ENCODE measurements at regions not wholly inside any gene's neighbourhood (a gene's known extent, or its start where the extent isn't known, plus 50 kb on each side); places are given as distances from the start of the nearest gene placed in this dataset.

DNA sequence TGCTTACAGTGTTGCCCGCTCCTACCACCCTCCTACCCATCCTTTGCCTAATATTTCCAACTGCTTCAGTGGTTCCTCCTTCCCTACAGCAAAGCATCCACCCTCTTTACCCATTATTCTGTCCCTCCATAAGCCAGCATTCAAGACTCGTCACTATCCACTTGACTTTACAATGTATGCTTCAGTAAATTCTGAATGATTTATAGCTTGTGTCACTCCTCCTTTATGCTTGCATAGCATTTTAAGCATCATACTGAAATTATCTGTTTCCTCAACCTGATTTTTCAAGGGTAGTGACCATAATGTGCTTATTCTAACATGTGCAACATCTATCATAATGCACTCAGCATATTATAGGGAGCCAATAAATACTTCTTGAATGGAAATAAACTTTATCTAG is 365.5 kb downstream of the RAB28 start:
- DNase-seq, result no peak

DNA sequence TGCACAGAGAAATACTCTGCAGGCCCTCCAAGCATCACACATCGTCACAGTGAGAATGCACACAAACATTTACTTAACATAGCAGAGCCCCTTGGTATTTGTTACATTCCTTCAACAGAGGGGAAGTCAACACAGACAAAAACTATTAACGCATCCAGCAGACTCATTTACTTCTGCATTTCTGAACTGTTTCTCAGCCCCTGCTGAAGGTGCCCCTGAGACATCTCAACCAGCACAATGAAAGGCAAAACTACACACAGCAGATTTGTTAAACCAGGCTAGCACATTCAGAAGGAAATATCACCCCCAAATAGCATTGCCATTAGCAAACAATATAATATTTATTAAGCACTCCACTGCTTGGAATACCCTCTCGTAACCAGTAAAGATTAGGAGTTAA is 367.0 kb downstream of the RAB28 start:
- no peak for DNase-seq

GRCh38 chr4:13112030-13112429 is 372.1 kb downstream of the RAB28 start:
- DNase-seq, result no peak

- no peak for DNase-seq
These were observed 374.6 kb downstream of the RAB28 start for GRCh38 chr4:13109536-13109935.

- DNase-seq, result no peak
These were observed 376.0 kb downstream of the RAB28 start for GRCh38 chr4:13108096-13108495.

DNA sequence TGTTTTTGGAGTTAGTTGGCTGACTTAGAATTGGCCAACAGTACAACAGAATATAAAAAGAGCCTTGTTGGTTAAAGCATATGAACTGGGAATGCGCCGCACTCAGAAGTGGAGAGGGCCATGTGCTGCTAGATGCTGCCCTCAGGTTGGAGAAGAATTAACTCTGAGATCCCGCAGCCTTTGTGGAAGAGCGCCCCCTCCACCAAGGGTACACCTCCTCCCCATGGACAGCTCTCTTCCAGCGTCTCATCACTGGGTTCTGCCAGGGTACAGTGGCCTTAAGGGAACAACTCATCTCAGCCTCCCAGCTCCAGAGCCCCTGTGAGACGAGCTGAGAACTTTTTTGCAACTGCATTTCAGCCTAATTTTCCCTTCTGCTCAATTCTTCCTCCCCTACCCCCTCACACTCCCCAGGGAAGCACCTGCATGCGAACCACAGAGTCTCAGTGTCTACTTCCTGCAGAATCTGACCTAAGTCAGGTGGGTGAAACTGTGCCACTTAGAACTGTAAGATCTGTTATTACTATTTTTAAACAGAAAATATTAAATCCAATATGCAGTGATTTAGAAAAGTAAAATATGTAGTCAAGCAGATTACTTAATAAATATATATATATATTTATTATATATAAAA is 380.6 kb downstream of the RAB28 start:
- DNase-seq, result no peak

- no peak for DNase-seq
These were observed 381.9 kb downstream of the RAB28 start for GRCh38 chr4:13102092-13102742.

DNA sequence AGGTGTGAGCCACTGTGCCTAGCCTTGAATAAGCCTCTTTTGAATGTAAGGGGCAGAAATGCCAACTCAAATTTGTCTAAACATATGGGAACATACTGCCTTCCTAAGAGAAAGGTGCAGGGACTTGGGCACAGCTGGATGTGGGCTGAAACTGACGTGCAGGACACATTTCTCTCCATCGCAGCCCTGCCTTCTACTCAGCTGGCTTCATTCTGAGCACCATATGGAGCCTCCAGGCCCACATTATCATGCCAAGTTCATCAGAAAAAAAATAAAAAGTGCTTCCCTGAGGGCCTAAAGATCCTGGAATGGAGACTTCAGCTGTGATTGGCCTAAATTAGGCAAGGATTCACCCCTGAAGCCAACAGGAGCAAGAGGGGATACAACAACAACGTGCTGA is 386.2 kb downstream of the RAB28 start:
- DNase-seq, result no peak

- no peak for DNase-seq
These were observed 388.4 kb downstream of the RAB28 start for GRCh38 chr4:13095722-13096121.

- no peak for DNase-seq
These were observed 391.0 kb downstream of the RAB28 start for GRCh38 chr4:13093170-13093569.

GRCh38 chr4:13092702-13093101 is 391.4 kb downstream of the RAB28 start:
- DNase-seq, result no peak

DNA sequence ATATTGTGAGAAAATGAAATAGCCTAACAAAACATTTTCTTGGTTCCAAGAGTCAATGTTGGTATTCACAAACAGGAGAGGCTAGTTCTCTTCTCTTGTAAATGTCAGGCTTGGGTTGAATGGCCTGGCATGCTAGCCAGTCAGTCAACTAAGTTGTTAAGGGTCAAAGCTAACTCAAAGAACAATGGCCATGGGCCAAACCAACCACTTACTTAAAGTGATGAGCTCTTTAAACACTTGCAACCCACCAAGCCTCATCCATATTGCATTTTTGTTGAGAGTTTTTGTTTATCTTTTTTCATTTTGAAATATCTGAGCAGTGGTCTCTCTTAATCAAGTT is 394.5 kb downstream of the RAB28 start:
- no peak for DNase-seq

DNA sequence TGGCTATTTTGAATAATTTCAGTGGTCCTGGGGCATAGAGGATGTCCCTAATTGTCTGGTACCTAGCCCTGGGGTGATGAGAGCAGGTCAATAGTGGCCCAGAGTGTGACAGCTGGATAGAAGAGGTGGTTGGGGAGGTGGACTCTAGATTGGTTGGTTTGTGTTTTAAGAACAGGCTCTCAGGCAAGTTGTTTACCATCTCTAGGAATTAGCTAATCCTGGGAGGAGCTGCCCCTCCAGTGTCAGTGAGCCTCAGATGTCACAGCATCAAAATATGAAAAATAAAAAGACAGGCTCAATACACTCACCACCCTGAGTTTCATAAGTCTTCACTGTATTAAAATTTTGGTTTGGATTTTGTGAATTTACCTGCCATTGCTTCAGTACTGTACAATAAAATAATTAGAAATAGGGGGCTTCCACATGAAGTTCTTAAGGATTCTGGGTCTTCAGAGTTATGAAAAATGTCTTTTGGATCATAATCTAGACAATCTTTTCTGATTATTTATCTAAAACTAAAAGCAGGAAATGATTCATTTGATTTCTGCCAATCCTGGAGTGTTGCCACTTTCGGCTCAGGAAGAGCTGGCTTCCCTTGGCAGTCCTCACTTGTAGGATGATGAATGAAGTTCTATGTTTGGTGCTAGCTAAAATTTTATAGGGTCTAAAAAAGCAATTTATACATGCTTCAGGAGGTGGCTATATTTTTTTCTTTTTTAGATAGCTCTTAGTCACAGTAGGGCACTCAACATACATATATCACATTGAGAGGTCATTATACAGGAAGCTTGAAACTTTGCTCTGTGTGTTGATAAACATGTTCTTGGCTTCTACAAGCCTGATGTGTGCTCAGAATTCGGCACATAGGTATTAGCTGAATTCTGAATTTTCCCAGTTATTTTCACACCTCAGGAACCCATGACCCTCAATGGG is 395.1 kb downstream of the RAB28 start:
- no peak for DNase-seq

GRCh38 chr4:13087041-13087440 is 397.1 kb downstream of the RAB28 start:
- DNase-seq, result no peak

GRCh38 chr4:13084210-13084609 is 399.9 kb downstream of the RAB28 start:
- DNase-seq, result no peak

DNA sequence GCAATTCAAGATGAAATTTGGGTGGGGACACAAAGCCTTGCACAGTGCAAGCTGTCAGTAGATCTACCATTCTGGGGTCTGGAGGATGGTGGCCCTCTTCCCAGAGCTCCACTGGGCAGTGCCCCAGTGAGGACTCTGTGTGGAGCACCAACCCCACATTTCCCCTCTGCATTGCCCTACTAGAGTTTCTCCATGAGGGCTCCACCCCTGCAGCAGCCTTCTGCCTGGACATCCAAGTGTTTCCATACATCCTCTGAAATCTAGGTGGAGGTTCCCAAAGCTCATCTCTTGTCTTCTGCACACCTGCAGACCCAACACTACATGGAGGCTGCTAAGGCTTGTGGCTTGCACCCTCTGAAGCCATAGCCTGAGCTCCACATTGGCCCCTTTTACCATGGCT is 402.3 kb downstream of the RAB28 start:
- DNase-seq, result no peak

DNA sequence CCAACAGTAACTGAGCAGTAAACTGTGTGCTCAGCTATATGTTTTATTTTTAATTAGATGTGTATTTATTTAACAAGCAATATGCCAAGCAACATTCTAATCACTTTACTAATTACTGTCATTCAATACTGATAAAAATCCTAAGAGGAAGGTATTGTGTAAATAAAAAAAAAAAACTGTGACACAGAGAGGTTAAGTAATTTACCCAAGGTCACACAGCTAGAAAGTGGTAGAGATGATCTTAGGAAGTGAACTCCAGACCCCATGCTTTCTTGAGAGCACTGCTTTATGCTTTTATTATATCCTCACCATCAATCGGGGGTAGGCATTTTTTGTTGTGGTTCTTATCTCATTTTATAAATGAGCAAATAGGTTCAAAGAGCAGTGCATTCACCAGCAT is 417.1 kb downstream of the RAB28 start:
- no peak for DNase-seq

- DNase-seq, result no peak
These were observed 425.1 kb downstream of the RAB28 start for GRCh38 chr4:13059019-13059418.

DNA sequence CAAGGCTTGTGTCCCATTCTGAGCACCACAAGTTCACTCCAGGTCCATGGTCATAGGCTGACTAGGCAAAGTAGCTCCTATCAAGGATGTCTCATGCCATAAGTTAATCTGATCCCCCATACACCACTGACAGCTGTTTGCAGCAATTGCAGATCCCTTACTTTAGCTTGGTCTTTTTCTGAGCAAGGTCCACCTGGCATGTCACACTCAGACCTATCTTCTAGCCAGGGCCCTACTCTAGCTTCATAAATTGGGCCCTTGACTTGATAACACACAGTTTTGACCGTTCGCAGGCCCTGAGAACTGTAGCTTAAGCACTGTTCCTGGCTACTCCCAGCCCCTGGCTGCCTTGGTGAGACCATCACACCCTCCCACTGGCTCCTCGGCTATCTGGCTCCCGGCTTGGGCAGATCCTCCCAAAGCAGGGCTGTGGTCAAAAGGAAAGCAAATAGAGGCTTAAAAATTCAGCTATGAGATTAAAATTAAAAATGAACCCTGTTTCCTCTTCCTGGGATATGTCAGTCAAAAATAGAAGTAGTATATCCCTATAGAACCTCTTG is 427.4 kb downstream of the RAB28 start:
- no peak for DNase-seq

DNA sequence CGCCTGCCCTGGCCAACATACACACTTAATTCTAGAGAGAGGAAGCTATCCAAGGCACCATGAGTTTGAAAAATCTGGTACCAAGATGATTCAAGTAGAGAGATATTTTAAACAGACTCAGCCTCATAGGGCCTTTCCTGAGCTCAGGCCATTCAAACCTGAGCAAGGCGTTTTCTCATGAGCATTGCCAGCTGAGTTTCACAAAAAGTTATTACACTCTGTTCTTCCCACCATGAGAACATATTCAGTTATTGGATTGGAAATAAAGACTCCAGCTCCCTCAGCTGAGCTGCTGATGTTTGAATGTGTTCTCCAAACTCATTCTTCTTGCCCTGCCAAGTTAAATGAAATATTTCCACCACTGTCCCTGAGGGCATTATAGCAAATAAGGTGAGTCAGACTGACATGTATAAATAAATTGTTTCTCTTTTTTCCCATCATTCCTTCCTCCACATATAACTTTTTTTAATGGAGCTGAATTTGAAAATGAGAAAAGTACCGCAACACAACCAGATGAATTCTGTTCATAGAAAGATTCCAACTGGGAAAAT is 429.6 kb downstream of the RAB28 start:
- no peak for DNase-seq

GRCh38 chr4:13047591-13047990 is 436.5 kb downstream of the RAB28 start:
- no peak for DNase-seq

DNA sequence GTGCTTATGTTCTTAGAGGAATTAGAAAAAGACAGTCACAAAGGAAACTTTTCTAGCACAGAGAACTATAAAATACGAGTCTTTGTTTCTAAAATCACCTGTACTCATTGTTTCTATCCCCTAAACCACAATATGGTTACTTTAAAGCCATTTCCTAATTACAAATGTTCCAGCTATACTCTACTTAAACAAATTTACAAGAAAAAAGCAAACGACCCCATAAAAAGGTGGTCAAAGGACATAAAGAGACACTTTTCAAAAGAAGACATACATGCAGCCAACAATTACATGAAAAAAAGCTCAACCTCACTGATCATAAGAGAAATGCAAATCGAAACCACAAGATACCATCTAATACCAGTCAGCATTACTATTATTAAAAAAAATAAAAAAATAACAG is 447.3 kb downstream of the RAB28 start:
- no peak for DNase-seq

- DNase-seq, result no peak
These were observed 451.2 kb downstream of the RAB28 start for GRCh38 chr4:13032936-13033335.
